ENCODE measurements at regions not wholly inside any gene's neighbourhood (a gene's known extent, or its start where the extent isn't known, plus 50 kb on each side); places are given as distances from the start of the nearest gene placed in this dataset.

GRCh38 chr12:82025462-82025861 lies 266.3 kb upstream of the PPFIA2 start:
- TF ChIP-seq CTCF (IDR thresholded peaks at IDR 0.05) (no peak), POLR2A (IDR thresholded peaks at IDR 0.05) (no peak)

All from thyroid gland (tissue), 4 donors.